Muscle layer of colon (tissue), 2 donors: ENCODE measurements at regions not wholly inside any gene's neighbourhood (a gene's known extent, or its start where the extent isn't known, plus 50 kb on each side); places are given as distances from the start of the nearest gene placed in this dataset.

Experiments used
- H3K27ac ChIP-seq: one replicate; pipeline ENCODE4 v1.7.0; 2013; ENCODE audit warnings: low read depth, mild to moderate bottlenecking, low read length, moderate library complexity
- H3K27me3 ChIP-seq, 2 donors: one replicate each; pipeline ENCODE4 v1.7.0; 2013; ENCODE audit warnings: low read length in 2 of 2, mild to moderate bottlenecking in 2 of 2; ENCODE audit not compliant: insufficient read depth in 2 of 2, control insufficient read depth in 1 of 2
- H3K36me3 ChIP-seq: one replicate; pipeline ENCODE4 v1.7.0; 2013; ENCODE audit warnings: mild to moderate bottlenecking, low read length; ENCODE audit not compliant: insufficient read depth
- H3K4me1 ChIP-seq: one replicate; pipeline ENCODE4 v1.7.0; 2013; ENCODE audit warnings: mild to moderate bottlenecking, low read length; ENCODE audit not compliant: insufficient read depth
- H3K4me3 ChIP-seq, 2 donors: one replicate each; pipeline ENCODE4 v1.7.0; 2013; ENCODE audit warnings: low read length in 2 of 2, low read depth in 1 of 2, mild to moderate bottlenecking in 1 of 2, moderate library complexity in 1 of 2
- H3K9ac ChIP-seq: one replicate; pipeline ENCODE4 v1.7.0; 2013; ENCODE audit warnings: low read length
- H3K9me3 ChIP-seq: one replicate; pipeline ENCODE4 v1.7.0; 2013; ENCODE audit warnings: mild to moderate bottlenecking, low read length
- donor health status: abdominal sarcoma.
- donor health status: Adenocarcinoma of cecum.

GRCh38 chr18:22505141-22505591 is 87.5 kb upstream of the CTAGE1 start:
- Histone ChIP-seq H3K27ac (no peak overlapping the region), H3K9me3 (no peaks in the 10 kb centered on the region), H3K27me3 (no peaks in the 10 kb centered on the region), H3K4me3 (no peak overlapping the region), H3K36me3 (no peaks in the 10 kb centered on the region), H3K9ac (no peak overlapping the region), H3K4me1 (no peaks in the 10 kb centered on the region)

- Histone ChIP-seq H3K27me3 (no peaks in the 10 kb centered on the region), H3K27ac (no peak overlapping the region), H3K9ac (no peak overlapping the region), H3K9me3 (no peaks in the 10 kb centered on the region), H3K4me3 (no peak overlapping the region), H3K36me3 (no peaks in the 10 kb centered on the region), H3K4me1 (no peaks in the 10 kb centered on the region)
These were observed 89.3 kb upstream of the CTAGE1 start for GRCh38 chr18:22507055-22507454.

DNA sequence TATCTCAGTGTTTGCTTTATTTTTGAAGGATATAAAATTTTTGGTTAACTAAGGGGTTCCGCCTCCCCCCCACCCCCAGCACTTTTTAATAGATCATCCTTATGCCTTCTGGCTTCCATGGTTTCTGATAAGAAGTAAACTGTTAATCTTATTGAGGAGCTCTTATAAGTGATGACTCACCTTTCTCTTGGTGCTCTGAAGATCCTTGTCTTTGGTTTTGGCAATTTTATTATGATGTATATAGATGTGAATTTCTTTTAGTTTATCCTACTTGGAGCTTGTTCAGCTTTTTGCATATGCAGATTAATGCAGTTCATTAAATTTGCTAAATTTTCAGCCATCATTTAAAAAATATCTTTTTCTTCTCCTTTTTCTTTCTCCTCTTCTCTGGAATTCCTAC is 91.7 kb upstream of the CTAGE1 start:
- Histone ChIP-seq H3K27ac (no peak overlapping the region), H3K4me3 (no peak overlapping the region), H3K9me3 (no peaks in the 10 kb centered on the region), H3K36me3 (no peaks in the 10 kb centered on the region), H3K27me3 (no peaks in the 10 kb centered on the region), H3K9ac (no peak overlapping the region), H3K4me1 (no peaks in the 10 kb centered on the region)

DNA sequence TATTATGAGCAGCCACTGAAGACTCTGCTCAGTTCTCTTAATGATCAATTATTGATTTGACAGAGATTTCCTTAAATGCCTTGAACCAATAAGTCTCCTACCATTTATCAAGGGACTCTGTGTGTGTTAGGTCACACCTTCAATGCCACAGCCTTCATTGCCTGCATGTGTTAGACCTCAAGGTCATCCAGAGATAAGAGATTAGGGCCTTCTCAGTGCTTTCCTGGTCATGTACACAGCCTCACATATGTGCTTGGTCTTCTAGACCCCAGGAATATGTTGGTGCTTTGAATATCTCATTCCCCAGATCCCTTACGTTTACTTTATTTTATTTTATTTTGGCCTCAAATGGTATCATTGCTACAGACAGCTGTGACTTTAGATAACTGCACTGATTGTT is 93.0 kb upstream of the CTAGE1 start:
- Histone ChIP-seq H3K9ac (no peak overlapping the region), H3K27ac (no peak overlapping the region), H3K36me3 (no peaks in the 10 kb centered on the region), H3K9me3 (no peaks in the 10 kb centered on the region), H3K4me1 (no peaks in the 10 kb centered on the region), H3K27me3 (no peaks in the 10 kb centered on the region), H3K4me3 (no peak overlapping the region)

DNA sequence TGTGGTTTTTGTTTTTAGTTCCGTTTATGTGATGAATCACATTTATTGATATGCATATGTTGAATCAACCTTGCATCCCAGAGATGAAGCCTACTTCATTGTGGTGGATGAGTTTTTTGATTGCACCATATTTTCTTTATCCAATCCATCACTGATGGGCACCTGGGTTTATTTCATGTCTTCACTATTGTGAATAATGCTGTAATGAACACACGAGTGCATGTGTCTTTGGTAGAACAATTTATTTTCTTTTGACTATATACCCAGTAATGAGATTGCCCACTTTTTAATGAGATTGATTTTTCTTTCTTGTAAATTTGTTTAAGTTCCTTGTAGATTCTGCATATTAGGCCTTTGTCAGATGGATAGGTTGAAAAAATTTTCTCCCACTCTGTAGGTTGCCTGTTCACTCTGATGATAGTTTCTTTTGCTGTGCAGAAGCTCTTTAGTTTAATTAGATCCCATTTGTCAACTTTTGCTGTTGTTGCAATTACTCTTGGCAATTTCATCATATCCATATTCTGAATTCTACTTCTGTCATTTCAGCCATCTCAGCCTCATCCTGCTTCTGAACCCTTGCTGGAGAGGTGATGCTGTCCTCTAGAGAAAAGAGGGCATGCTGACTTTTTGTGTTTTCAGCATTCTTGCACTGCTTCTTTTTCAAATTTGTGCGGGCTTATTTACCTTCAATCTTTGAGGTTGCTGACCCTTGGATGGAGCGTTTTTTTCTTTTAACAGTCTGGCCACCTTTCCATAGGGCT is 96.2 kb upstream of the CTAGE1 start:
- no peaks in the 10 kb centered on the region for H3K36me3 ChIP-seq
- H3K27me3 ChIP-seq: no peaks in the 10 kb centered on the region
- H3K27ac ChIP-seq: no peak overlapping the region
- H3K9me3 ChIP-seq: no peaks in the 10 kb centered on the region
- no peaks in the 10 kb centered on the region for H3K4me1 ChIP-seq
- no peak overlapping the region for H3K9ac ChIP-seq
- no peak overlapping the region for H3K4me3 ChIP-seq

DNA sequence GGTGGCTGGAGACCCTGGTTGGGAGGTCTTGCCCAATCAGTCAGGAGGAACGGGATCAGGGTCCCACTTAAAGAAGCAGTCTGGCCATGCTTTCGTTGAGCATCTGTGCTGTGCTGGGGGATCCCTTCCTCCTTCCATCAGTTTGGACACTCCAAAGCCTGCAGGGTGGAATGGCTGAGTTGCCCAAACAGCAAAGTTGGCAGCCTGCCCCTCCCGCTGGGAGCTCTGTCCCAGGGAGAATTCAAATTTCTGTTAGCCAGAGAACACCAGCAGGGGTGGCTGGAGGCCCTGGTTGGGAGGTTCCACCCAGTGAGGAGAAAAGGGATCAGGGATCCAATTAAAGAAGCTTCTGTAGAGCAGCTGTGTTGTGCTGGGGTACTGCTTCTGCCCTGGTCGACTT is 96.9 kb upstream of the CTAGE1 start:
- Histone ChIP-seq H3K9me3 (no peaks in the 10 kb centered on the region), H3K4me3 (no peak overlapping the region), H3K4me1 (no peaks in the 10 kb centered on the region), H3K27ac (no peak overlapping the region), H3K9ac (no peak overlapping the region), H3K36me3 (no peaks in the 10 kb centered on the region), H3K27me3 (no peaks in the 10 kb centered on the region)

GRCh38 chr18:22515250-22515649 is 97.5 kb upstream of the CTAGE1 start:
- H3K9me3 ChIP-seq: no peaks in the 10 kb centered on the region
- H3K9ac ChIP-seq: no peak overlapping the region
- H3K4me3 ChIP-seq: no peak overlapping the region
- no peak overlapping the region for H3K27ac ChIP-seq
- H3K27me3 ChIP-seq: no peaks in the 10 kb centered on the region
- no peaks in the 10 kb centered on the region for H3K36me3 ChIP-seq
- H3K4me1 ChIP-seq: no peaks in the 10 kb centered on the region

GRCh38 chr18:22517356-22517755 is 99.6 kb upstream of the CTAGE1 start:
- no peaks in the 10 kb centered on the region for H3K4me1 ChIP-seq
- H3K36me3 ChIP-seq: no peaks in the 10 kb centered on the region

GRCh38 chr18:22521026-22521707 is 103.5 kb upstream of the CTAGE1 start:
- Histone ChIP-seq H3K27me3 (no peaks in the 10 kb centered on the region), H3K27ac (no peak overlapping the region)

More at GRCh38 chr18:22517356-22517755, 99.6 kb upstream of the CTAGE1 start:
- Histone ChIP-seq H3K9ac (no peak overlapping the region), H3K27ac (no peak overlapping the region), H3K4me3 (no peak overlapping the region), H3K9me3 (no peaks in the 10 kb centered on the region), H3K27me3 (no peaks in the 10 kb centered on the region)

DNA sequence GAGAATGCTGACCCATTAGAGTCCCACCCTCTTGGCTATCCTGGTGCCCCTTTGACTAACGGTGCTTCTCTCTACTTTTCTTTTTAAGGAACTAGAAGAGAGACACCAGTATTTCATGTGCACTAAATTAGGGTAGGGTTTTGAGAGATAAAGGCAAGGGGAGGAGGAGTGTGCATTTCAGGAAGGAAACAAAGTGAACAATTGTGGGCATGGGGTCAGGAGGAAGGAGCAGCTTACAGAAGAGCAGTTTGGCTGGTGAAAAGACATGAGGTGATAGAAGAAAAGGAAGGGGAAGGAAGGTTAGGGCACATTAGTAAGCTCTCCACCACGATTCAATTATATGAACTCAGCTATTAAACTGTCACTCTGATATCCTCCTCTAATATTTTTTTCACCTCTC is 105.8 kb upstream of the CTAGE1 start:
- Histone ChIP-seq H3K36me3 (no peaks in the 10 kb centered on the region), H3K27ac (no peak overlapping the region), H3K9ac (no peak overlapping the region), H3K9me3 (no peaks in the 10 kb centered on the region), H3K4me1 (no peaks in the 10 kb centered on the region), H3K4me3 (no peak overlapping the region), H3K27me3 (no peaks in the 10 kb centered on the region)

More at GRCh38 chr18:22521026-22521707, 103.5 kb upstream of the CTAGE1 start:
- no peaks in the 10 kb centered on the region for H3K4me1 ChIP-seq
- no peak overlapping the region for H3K9ac ChIP-seq
- H3K9me3 ChIP-seq: no peaks in the 10 kb centered on the region
- H3K36me3 ChIP-seq: no peaks in the 10 kb centered on the region
- H3K4me3 ChIP-seq: no peak overlapping the region

DNA sequence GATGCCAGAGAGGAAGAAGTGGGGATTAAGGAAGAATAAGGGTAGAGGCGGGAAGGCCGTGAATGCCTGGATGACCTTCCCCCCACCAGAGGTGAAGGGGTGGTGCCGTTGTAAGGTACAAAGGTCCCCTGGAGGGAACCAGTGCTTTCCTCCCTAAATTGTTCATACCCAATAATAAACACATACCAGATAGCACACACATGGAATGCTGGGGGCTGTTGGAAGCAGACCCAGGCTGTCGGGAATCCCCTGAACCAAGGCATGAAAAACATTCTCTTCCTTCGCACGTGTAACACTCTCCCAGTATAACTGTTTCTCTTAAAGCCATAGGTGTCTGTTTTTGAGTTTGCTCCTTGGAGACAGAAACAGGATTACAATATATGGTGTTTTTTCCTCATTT is 107.1 kb upstream of the CTAGE1 start:
- Histone ChIP-seq H3K4me3 (no peak overlapping the region), H3K9me3 (no peaks in the 10 kb centered on the region), H3K9ac (no peak overlapping the region), H3K27me3 (no peaks in the 10 kb centered on the region), H3K36me3 (no peaks in the 10 kb centered on the region), H3K27ac (no peak overlapping the region), H3K4me1 (no peaks in the 10 kb centered on the region)

DNA sequence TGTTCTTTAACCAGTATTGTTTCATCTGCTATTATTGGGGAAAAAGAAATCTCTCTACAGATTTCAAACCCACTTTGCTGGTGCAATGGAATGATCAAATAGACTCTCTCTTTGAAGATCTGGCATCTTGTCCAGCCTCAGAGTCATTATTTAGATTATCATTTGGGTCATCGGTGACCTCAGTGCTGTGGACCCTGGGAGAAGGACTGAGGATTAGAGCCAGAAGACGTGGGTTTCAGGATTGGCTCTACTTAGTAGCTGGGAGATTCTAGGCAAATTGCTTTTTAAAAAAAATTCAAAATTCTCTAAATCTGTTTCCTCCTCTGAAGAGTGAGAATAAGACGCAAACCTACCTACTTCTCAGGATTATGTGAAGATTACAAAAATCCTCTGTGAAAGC is 107.6 kb upstream of the CTAGE1 start:
- no peak overlapping the region for H3K9ac ChIP-seq
- no peaks in the 10 kb centered on the region for H3K9me3 ChIP-seq
- no peaks in the 10 kb centered on the region for H3K36me3 ChIP-seq
- no peaks in the 10 kb centered on the region for H3K4me1 ChIP-seq
- no peaks in the 10 kb centered on the region for H3K27me3 ChIP-seq
- H3K4me3 ChIP-seq: no peak overlapping the region
- H3K27ac ChIP-seq: no peak overlapping the region
